ENCODE measurements at regions not wholly inside any gene's neighbourhood (a gene's known extent, or its start where the extent isn't known, plus 50 kb on each side); places are given as distances from the start of the nearest gene placed in this dataset.

- Histone ChIP-seq H3K9me3 (no peaks in the 10 kb centered on the region), H3K36me3 (no peaks in the 10 kb centered on the region), H3K4me3 (no peak overlapping the region), H3K4me1 (no peaks in the 10 kb centered on the region), H3K27me3 (no peaks in the 10 kb centered on the region), H3K27ac (no peak overlapping the region)
- TF ChIP-seq POLR2AphosphoS5 (IDR thresholded peaks at IDR 0.05) = no peak
- TF ChIP-seq CTCF (IDR thresholded peaks at IDR 0.05) = no peak
- no peak for TF ChIP-seq POLR2A (IDR thresholded peaks at IDR 0.05)
- TF ChIP-seq EP300 (IDR thresholded peaks at IDR 0.05) = no peak
- ATAC-seq = no peak
Observed at GRCh38 chr2:116749994-116750393, 1064.5 kb upstream of the DDX18 start.

DNA sequence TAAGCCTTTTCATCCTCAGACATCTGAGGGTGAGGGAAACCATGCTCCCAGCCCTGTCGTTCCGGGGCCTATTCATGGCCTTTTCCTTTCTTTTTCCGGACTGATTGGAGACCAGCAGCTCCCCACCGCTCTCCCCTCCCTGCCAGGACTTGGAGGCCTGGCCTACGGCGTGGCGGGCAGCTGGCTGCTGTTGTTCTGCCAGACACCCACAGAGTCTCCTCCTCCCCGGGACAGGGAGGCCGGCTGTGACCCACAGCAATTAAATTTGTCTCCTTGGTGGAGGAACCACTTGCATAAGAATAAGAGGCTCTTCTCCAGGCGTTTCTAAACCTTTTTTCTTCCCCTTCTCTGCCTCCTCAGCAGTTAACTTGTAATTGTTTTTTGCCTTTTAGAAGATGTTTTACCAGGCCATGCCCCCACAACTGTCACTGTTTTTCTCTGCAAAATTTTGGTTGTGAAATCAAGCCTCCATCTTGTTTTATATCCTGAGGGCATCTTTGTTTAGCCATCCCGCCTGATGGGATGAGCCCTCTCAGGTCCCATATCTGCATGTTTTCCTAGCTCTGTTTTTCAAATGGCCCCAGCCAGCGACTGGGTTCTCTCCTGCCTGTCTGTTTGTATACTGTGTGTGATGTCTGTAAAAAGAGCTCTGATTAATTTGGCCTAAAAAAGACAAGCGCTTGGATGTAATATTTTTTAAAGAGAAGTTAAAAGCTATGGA lies 1060.0 kb upstream of the DDX18 start:
- H3K9me3 ChIP-seq = no peaks in the 10 kb centered on the region
- no peaks in the 10 kb centered on the region for H3K27me3 ChIP-seq
- TF ChIP-seq POLR2AphosphoS5 (IDR thresholded peaks at IDR 0.05) (no peak), EP300 (IDR thresholded peaks at IDR 0.05) (no peak), CTCF (IDR thresholded peaks at IDR 0.05) (no peak), POLR2A (IDR thresholded peaks at IDR 0.05) (no peak)
- 52 to 57% methylated on average over 3 to 12 of the region's 13 CpGs for WGBS, 2 donors (ENCODE audit: low coverage in 1 of 2)
- no peak overlapping the region for H3K27ac ChIP-seq
- H3K4me1 ChIP-seq = no peaks in the 10 kb centered on the region
- H3K36me3 ChIP-seq = no peaks in the 10 kb centered on the region
- H3K4me3 ChIP-seq = no peak overlapping the region
- no peak for ATAC-seq

DNA sequence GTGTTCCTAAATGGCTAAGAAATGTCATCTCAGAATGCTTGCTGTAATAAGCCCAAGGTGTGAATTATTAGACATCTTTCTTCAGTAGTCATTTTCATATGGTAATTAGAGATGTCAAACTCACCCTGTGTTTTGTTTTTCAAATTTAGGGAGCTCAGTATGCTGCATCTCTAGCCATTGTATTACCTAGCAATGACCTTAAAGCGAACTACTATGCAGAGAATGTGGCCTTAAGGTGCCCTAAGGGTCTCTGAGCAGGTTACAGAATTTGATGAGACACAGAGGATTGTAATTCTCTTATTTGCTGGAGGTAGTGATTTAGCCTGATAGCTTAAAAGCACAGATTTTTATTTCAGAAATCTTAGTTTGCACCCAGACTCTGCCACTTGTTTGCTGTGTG lies 1052.6 kb upstream of the DDX18 start:
- WGBS, 2 donors (ENCODE audit: low coverage in 1 of 2) = 83% methylated on average over 1 of the region's 1 CpG
- no peaks in the 10 kb centered on the region for H3K36me3 ChIP-seq
- H3K27me3 ChIP-seq = no peaks in the 10 kb centered on the region
- H3K9me3 ChIP-seq = no peaks in the 10 kb centered on the region
- H3K4me1 ChIP-seq = no peaks in the 10 kb centered on the region
- H3K4me3 ChIP-seq = no peak overlapping the region
- TF ChIP-seq POLR2AphosphoS5 (IDR thresholded peaks at IDR 0.05) (no peak), EP300 (IDR thresholded peaks at IDR 0.05) (no peak), POLR2A (IDR thresholded peaks at IDR 0.05) (no peak), CTCF (IDR thresholded peaks at IDR 0.05) (no peak)
- no peak overlapping the region for H3K27ac ChIP-seq
- no peak for ATAC-seq

DNA sequence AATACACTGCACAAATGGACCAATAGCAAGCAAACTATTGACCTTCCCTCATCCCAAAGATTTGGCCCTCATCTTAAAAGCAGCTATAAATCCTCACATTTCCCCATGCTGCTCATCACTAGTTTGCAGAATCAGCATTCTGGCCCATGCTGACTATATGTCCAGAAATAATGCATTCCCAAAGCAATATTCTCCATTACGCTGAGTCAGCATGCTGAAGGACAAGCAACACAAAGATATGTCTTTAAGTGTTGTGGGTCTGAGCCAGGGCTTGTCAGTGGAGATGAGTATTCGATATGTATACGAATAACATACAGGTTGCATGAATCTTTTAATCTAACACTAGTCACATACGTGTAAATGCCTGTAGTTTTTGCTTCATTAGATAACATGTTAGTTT lies 1045.0 kb upstream of the DDX18 start:
- Histone ChIP-seq H3K9me3 (no peaks in the 10 kb centered on the region), H3K27ac (no peak overlapping the region), H3K4me1 (no peaks in the 10 kb centered on the region), H3K36me3 (no peaks in the 10 kb centered on the region), H3K27me3 (no peaks in the 10 kb centered on the region), H3K4me3 (no peak overlapping the region)
- 63 to 82% methylated on average over 4 of the region's 4 CpGs for WGBS, 2 donors (ENCODE audit: low coverage in 1 of 2)
- no peak for ATAC-seq
- TF ChIP-seq POLR2A (IDR thresholded peaks at IDR 0.05) (no peak), CTCF (IDR thresholded peaks at IDR 0.05) (no peak), POLR2AphosphoS5 (IDR thresholded peaks at IDR 0.05) (no peak), EP300 (IDR thresholded peaks at IDR 0.05) (no peak)

DNA sequence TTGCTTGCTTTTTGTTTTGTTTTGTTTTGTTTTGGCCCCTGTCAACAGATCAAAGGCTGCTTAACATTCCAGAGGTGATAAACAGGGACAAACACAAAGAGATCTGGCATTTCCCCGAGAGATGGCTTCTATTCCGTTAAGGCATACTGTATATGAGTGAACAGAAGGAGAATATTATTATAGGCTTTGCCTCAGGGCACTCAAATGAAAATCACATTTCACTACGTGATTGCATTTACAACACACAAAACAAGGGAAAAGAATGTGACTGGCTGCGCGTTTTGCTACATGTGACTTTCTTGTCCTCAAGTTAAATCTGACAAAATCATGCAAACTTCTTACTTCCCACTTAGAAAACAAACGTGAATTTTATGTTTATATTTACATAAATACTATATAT lies 1037.9 kb upstream of the DDX18 start:
- H3K27ac ChIP-seq = no peak overlapping the region
- H3K4me3 ChIP-seq = no peak overlapping the region
- no peaks in the 10 kb centered on the region for H3K9me3 ChIP-seq
- no peak for ATAC-seq
- H3K4me1 ChIP-seq = no peaks in the 10 kb centered on the region
- H3K36me3 ChIP-seq = no peaks in the 10 kb centered on the region
- 75 to 81% methylated on average over 6 of the region's 6 CpGs for WGBS, 2 donors (ENCODE audit: low coverage in 1 of 2)
- TF ChIP-seq POLR2AphosphoS5 (IDR thresholded peaks at IDR 0.05) (no peak), EP300 (IDR thresholded peaks at IDR 0.05) (no peak), POLR2A (IDR thresholded peaks at IDR 0.05) (no peak), CTCF (IDR thresholded peaks at IDR 0.05) (no peak)
- H3K27me3 ChIP-seq = no peaks in the 10 kb centered on the region

Data from gastroesophageal sphincter (tissue), 4 donors.